GM10266 (cell line): ENCODE measurements at regions not wholly inside any gene's neighbourhood (a gene's known extent, or its start where the extent isn't known, plus 50 kb on each side); places are given as distances from the start of the nearest gene placed in this dataset.

Experiments
- DNase-seq: peaks from one replicate; pipeline ENCODE4 v3.0.0; 2012; ENCODE audit errors: extremely low spot score
- TF ChIP-seq, protein P1 (sequence below): IDR thresholded peaks from 2 replicates; pipeline ENCODE4 v1.5.1; 2012; ENCODE audit warnings: mild to moderate bottlenecking, low read depth; ENCODE audit not compliant: control insufficient read depth, insufficient read depth; ENCODE audit errors: missing control alignments

DNA sequence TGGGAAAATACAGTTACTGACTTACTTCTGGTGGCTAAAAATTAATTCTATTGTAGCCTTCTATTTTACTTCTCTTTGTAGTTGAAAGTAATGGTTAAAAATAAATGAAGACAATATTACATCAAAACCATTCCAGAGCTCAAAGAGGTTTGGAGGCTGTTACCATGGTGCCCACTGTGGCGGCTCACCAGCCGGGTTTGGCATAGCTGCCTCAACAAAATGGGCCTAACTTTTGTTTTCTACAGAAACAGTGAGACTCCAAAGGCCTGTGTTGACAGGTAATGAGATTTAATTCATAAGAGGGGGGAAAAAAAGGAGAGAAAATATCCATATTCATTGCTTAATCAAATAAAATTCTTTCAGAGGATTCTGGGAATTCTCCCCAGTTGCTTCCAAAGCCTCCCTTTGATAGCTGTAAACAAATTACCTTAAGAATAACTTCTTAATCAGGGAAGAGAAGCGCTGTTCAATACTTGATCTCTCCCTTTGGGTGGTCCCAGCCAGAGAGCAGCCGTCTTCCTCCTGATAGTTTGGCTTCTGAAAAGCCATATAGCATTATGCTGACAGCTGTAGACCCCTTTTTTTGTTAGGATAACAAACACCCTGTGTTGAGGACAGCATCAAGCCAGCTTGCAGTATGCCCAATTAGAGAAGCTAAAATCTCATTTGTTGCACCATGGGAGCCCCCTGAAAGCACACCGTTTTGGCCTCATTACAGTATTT lies 266.8 kb downstream of the NEDD1 start:
- no peak for DNase-seq
- TF ChIP-seq, protein P1, sequence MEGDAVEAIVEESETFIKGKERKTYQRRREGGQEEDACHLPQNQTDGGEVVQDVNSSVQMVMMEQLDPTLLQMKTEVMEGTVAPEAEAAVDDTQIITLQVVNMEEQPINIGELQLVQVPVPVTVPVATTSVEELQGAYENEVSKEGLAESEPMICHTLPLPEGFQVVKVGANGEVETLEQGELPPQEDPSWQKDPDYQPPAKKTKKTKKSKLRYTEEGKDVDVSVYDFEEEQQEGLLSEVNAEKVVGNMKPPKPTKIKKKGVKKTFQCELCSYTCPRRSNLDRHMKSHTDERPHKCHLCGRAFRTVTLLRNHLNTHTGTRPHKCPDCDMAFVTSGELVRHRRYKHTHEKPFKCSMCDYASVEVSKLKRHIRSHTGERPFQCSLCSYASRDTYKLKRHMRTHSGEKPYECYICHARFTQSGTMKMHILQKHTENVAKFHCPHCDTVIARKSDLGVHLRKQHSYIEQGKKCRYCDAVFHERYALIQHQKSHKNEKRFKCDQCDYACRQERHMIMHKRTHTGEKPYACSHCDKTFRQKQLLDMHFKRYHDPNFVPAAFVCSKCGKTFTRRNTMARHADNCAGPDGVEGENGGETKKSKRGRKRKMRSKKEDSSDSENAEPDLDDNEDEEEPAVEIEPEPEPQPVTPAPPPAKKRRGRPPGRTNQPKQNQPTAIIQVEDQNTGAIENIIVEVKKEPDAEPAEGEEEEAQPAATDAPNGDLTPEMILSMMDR, result no peak

DNA sequence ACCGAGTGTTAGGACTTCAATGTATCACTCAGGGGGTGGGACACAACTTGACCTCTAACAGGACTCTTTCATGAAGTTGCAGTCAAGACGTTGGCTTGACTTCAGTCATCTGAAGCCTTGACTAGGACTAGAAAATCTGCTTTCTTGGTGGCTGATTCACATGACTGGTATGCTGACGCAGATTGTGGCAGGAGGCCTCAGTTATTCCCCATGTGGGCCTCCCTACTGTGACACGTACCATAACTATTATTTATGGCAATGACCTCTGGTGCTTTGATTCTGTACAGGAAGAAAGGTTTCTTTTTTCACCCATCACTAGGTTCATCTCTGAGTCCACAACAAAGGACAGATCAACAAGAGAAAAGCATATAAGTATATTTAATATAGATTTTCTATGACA lies 270.4 kb downstream of the NEDD1 start:
- DNase-seq, result no peak
- TF ChIP-seq, protein P1, result no peak

- DNase-seq, result no peak
- TF ChIP-seq, protein P1, result no peak
Observed at GRCh38 chr12:97181571-97182265, 274.7 kb downstream of the NEDD1 start.

DNA sequence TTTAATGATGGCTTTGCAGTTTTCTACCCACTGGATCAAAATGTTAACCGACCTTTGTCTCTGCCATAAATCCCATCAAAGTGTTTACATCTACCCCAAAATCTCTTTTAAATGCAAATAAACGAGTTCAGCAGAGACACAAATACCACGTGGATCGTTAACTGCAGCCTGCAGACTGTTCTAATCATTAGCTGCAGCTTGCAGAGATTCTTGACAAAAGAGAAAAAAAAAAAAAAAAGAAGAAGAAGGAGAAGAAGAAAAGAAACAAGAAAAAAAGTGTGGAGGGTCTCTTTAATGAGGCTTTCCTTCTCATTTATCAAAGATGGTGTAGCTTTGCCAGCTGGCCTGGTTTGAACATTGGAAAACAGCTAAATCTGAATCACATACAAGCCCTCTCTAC lies 275.7 kb downstream of the NEDD1 start:
- no peak for DNase-seq
- TF ChIP-seq, protein P1, result no peak

DNA sequence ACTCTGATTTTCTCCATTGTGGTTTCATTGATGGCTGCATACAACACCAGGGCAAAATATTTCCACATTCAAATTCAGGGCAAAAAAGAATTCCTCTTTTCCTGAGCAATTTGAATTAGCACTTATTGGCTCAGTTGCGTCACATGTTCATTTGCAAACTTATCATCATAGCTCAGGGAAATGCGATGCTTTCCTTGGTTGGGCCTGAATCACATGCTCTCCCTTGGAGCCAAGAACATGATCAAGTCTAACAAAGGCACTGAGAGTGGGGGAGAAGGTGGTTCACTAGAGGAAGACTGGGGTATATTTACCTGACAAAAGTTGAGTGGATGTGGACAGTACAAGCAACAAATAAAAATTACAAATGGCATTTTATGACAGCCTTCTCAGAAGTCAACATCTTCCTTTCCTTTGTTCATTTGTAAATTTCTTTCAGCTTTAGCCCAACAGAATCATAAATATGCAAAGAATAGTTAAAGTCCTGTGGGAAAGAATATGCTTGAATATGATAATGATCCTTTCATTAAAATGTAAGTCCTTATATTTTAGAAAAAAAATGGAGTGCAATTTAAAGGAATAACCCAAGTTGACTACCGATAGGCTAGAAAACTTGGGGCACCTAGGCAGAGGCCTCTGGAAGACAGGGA lies 277.2 kb downstream of the NEDD1 start:
- TF ChIP-seq, protein P1, result no peak
- no peak for DNase-seq

- no peak for DNase-seq
- TF ChIP-seq, protein P1, result no peak
Observed at GRCh38 chr12:97185567-97185966, 277.0 kb upstream of the RMST start.

DNA sequence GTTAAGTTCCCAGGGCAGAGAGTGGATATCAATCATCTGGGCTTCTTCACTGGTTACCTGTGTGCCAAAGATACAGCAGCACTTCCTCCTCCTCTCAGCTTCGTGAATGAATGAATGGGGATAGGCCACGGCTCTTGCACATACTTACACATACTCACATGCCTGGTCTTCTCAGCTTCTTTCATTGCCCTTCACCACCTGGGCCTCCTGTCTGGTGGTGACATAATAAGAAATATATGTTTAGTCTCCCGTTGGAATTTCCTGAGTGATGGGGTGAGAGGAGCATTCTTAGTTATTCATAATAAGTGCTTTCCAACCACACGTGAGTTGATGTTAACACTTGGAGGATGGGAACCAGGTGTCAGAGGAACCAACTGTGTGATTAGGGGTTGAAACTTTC lies 268.1 kb upstream of the RMST start:
- no peak for DNase-seq
- TF ChIP-seq, protein P1, result no peak
